GM06990 (cell line): ENCODE measurements at regions not wholly inside any gene's neighbourhood (a gene's known extent, or its start where the extent isn't known, plus 50 kb on each side); places are given as distances from the start of the nearest gene placed in this dataset.

Source experiments
- DNase-seq: peaks from one replicate; pipeline ENCODE4 v3.0.0-alpha.2; 2011; ENCODE audit not compliant: insufficient read length; ENCODE audit errors: extremely low read depth
- H3K27me3 ChIP-seq: replicated peaks from 2 replicates; pipeline ENCODE4 v1.6.0; 2011; ENCODE audit warnings: low read length; ENCODE audit not compliant: control insufficient read depth, insufficient read depth
- H3K36me3 ChIP-seq: 2 replicates; pipeline ENCODE4 v1.5.1; 2011; ENCODE audit warnings: low read length; ENCODE audit not compliant: control insufficient read depth, insufficient read depth
- H3K4me3 ChIP-seq: replicated peaks from 2 replicates; pipeline ENCODE4 v1.5.1; 2011; ENCODE audit warnings: low read depth, mild to moderate bottlenecking, control low read depth, low read length
- TF ChIP-seq, protein P1 (sequence below): IDR thresholded peaks from 2 replicates; pipeline ENCODE4 v1.5.1; 2011; ENCODE audit warnings: low read length, control low read depth, mild to moderate bottlenecking, inconsistent platforms; ENCODE audit not compliant: insufficient read depth, poor library complexity, severe bottlenecking

- Histone ChIP-seq H3K4me3 (no peak overlapping the region), H3K27me3 (no peaks in the 10 kb centered on the region), H3K36me3 (no peaks in the 10 kb centered on the region)
- TF ChIP-seq, protein P1, sequence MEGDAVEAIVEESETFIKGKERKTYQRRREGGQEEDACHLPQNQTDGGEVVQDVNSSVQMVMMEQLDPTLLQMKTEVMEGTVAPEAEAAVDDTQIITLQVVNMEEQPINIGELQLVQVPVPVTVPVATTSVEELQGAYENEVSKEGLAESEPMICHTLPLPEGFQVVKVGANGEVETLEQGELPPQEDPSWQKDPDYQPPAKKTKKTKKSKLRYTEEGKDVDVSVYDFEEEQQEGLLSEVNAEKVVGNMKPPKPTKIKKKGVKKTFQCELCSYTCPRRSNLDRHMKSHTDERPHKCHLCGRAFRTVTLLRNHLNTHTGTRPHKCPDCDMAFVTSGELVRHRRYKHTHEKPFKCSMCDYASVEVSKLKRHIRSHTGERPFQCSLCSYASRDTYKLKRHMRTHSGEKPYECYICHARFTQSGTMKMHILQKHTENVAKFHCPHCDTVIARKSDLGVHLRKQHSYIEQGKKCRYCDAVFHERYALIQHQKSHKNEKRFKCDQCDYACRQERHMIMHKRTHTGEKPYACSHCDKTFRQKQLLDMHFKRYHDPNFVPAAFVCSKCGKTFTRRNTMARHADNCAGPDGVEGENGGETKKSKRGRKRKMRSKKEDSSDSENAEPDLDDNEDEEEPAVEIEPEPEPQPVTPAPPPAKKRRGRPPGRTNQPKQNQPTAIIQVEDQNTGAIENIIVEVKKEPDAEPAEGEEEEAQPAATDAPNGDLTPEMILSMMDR, result no peak
- DNase-seq, result no peak
These were observed 185.9 kb downstream of the CRPPA start for GRCh38 chr7:16235147-16236114.

- H3K27me3 ChIP-seq, result no peaks in the 10 kb centered on the region
- DNase-seq, result no peak
- H3K36me3 ChIP-seq, result no peaks in the 10 kb centered on the region
- no peak overlapping the region for H3K4me3 ChIP-seq
- TF ChIP-seq, protein P1, result no peak
These were observed 186.7 kb downstream of the CRPPA start for GRCh38 chr7:16234493-16235146.

DNA sequence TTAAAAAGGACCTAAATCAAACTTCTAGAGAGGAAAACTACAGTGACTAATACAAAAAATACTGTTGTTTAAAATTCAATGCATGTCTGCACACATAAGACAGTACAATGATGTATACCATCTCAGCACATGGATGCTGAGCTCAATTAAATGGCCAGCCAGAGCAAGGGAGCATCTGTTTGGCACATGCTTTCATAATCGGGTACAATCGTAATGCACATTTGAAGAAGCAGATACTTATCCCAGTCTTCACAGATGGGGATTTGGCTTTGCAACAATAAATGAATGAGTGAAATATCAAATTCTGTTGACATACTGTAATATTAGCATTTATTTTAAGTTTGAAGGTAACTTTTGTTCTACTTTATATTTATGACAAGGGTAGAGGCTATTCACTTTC, 187.8 kb downstream of the CRPPA start:
- Histone ChIP-seq H3K36me3 (no peaks in the 10 kb centered on the region), H3K27me3 (no peaks in the 10 kb centered on the region), H3K4me3 (no peak overlapping the region)
- DNase-seq, result no peak
- TF ChIP-seq, protein P1, result no peak

- H3K36me3 ChIP-seq, result no peaks in the 10 kb centered on the region
- TF ChIP-seq, protein P1, result no peak
- no peaks in the 10 kb centered on the region for H3K27me3 ChIP-seq
- DNase-seq, result no peak
- H3K4me3 ChIP-seq, result no peak overlapping the region
These were observed 189.1 kb downstream of the CRPPA start for GRCh38 chr7:16232273-16232672.

- Histone ChIP-seq H3K36me3 (no peaks in the 10 kb centered on the region), H3K4me3 (no peak overlapping the region), H3K27me3 (no peaks in the 10 kb centered on the region)
- TF ChIP-seq, protein P1, result no peak
- no peak for DNase-seq
These were observed 197.2 kb downstream of the CRPPA start for GRCh38 chr7:16223963-16224707.
